Neural cell (in vitro differentiated cells): ENCODE measurements at regions not wholly inside any gene's neighbourhood (a gene's known extent, or its start where the extent isn't known, plus 50 kb on each side); places are given as distances from the start of the nearest gene placed in this dataset.

ENCODE experiments used
- H2AFZ ChIP-seq: fragments of 200-600, 300-800 bp; sonication (generic), shearing (Covaris generic); 2 replicates; pipeline ENCODE4 v1.6.0; 2014; ENCODE audit warnings: low read depth, mild to moderate bottlenecking, antibody characterized with exemption, low read length, moderate library complexity
- H3F3A ChIP-seq: fragments of 200-600 bp; shearing (Covaris generic); 2 replicates; pipeline ENCODE4 v1.6.1; 2016; ENCODE audit warnings: mild to moderate bottlenecking, moderate library complexity, mixed read lengths, antibody characterized with exemption, low read length; ENCODE audit not compliant: insufficient read depth, poor library complexity, severe bottlenecking
- H3K27ac ChIP-seq: fragments of 200-600, 300-800 bp; sonication (generic), shearing (Covaris generic); 2 replicates; pipeline ENCODE4 v1.5.1; 2014; ENCODE audit warnings: mild to moderate bottlenecking, low read length, moderate library complexity
- H3K27me3 ChIP-seq: fragments of 300-800, 200-600 bp; sonication (generic), shearing (Covaris generic); 2 replicates; pipeline ENCODE4 v1.6.0; 2014; ENCODE audit warnings: mild to moderate bottlenecking, low read depth, low read length, moderate library complexity; ENCODE audit not compliant: insufficient read depth
- H3K36me3 ChIP-seq: fragments of 300-800, 200-600 bp; sonication (generic), shearing (Covaris generic); 2 replicates; pipeline ENCODE4 v1.5.1; 2014; ENCODE audit warnings: mild to moderate bottlenecking, antibody characterized with exemption, low read length, moderate library complexity; ENCODE audit not compliant: insufficient read depth
- H3K4me2 ChIP-seq: fragments of 300-800, 200-600 bp; sonication (generic), shearing (Covaris generic); 2 replicates; pipeline ENCODE4 v1.6.0; 2014; ENCODE audit warnings: mild to moderate bottlenecking, low read length
- H3K4me3 ChIP-seq: fragments of 300-800, 200-600 bp; sonication (generic), shearing (Covaris generic); 2 replicates; pipeline ENCODE4 v1.5.1; 2014; ENCODE audit warnings: mild to moderate bottlenecking, low read length, moderate library complexity
- H3K79me2 ChIP-seq: fragments of 200-600 bp; shearing (Covaris generic); replicated peaks from 2 replicates; pipeline ENCODE4 v1.6.0; 2014; ENCODE audit warnings: mild to moderate bottlenecking, low read length, moderate library complexity; ENCODE audit not compliant: insufficient read depth
- H3K9ac ChIP-seq: fragments of 300-800, 200-600 bp; sonication (generic), shearing (Covaris generic); 2 replicates; pipeline ENCODE4 v1.6.1; 2016; ENCODE audit warnings: mild to moderate bottlenecking, low read length, mixed read lengths
- H3K9me2 ChIP-seq: fragments of 200-600 bp; shearing (Covaris generic); 2 replicates; pipeline ENCODE4 v1.6.1; 2016; ENCODE audit warnings: mild to moderate bottlenecking, low read length, mixed read lengths; ENCODE audit not compliant: insufficient read depth
- H3K9me3 ChIP-seq: fragments of 200-600, 300-800 bp; sonication (generic), shearing (Covaris generic); 2 replicates; pipeline ENCODE4 v1.6.1; 2016; ENCODE audit warnings: mild to moderate bottlenecking, mixed run types, low read length, moderate library complexity, mixed read lengths
- H4K20me1 ChIP-seq: fragments of 200-600 bp; shearing (Covaris generic); 2 replicates; pipeline ENCODE4 v1.6.1; 2016; ENCODE audit warnings: mild to moderate bottlenecking, mixed run types; ENCODE audit not compliant: insufficient read depth
- EP300 ChIP-seq: fragments of 450-650 bp; conservative IDR thresholded peaks from 2 replicates; pipeline ENCODE4 v1.6.1; 2014; ENCODE audit warnings: antibody characterized with exemption, mild to moderate bottlenecking, moderate library complexity; ENCODE audit not compliant: poor library complexity, severe bottlenecking
- EZH2 ChIP-seq: fragments of 200-600, 300-800 bp; shearing (Covaris generic), sonication (generic); IDR thresholded peaks from 2 replicates; pipeline ENCODE4 v1.6.1; 2014; ENCODE audit warnings: antibody characterized with exemption, low read length, borderline replicate concordance, mild to moderate bottlenecking; ENCODE audit not compliant: insufficient read depth, poor library complexity, severe bottlenecking
- MXI1 ChIP-seq: fragments of 450-650 bp; conservative IDR thresholded peaks from 2 replicates; pipeline ENCODE4 v1.6.1; 2014; ENCODE audit warnings: antibody characterized with exemption, mild to moderate bottlenecking; ENCODE audit not compliant: poor library complexity, severe bottlenecking
- POLR2AphosphoS5 ChIP-seq: IDR thresholded peaks from 2 replicates; pipeline ENCODE4 v1.6.1; 2012
- RAD21 ChIP-seq: fragments of 450-650 bp; conservative IDR thresholded peaks from 2 replicates; pipeline ENCODE4 v1.6.1; 2014; ENCODE audit warnings: antibody characterized with exemption, mild to moderate bottlenecking, moderate library complexity
- REST ChIP-seq: IDR thresholded peaks from 2 replicates; pipeline ENCODE4 v1.6.1; 2012; ENCODE audit warnings: borderline replicate concordance
- SMC3 ChIP-seq: fragments of 450-650 bp; conservative IDR thresholded peaks from 2 replicates; pipeline ENCODE4 v1.6.1; 2014; ENCODE audit warnings: antibody characterized with exemption, mild to moderate bottlenecking, moderate library complexity; ENCODE audit not compliant: poor library complexity
- TAF1 ChIP-seq: IDR thresholded peaks from 2 replicates; pipeline ENCODE4 v1.6.1; 2012; ENCODE audit warnings: low read depth
- TF ChIP-seq, protein P1 (sequence below): fragments of 450-650 bp; IDR thresholded peaks from 2 replicates; pipeline ENCODE4 v1.5.1; 2014; ENCODE audit warnings: antibody characterized with exemption, mild to moderate bottlenecking, moderate library complexity; ENCODE audit not compliant: poor library complexity, severe bottlenecking

- no peak overlapping the region for H2AFZ ChIP-seq
- H3K9me2 ChIP-seq = no peaks in the 10 kb centered on the region
- peak overlapping the region; percentile 7 for H3K27ac ChIP-seq
- no peaks in the 10 kb centered on the region for H4K20me1 ChIP-seq
- no peaks in the 10 kb centered on the region for H3K9me3 ChIP-seq
- no peaks in the 10 kb centered on the region for H3K79me2 ChIP-seq
- H3K36me3 ChIP-seq = no peaks in the 10 kb centered on the region
- H3K27me3 ChIP-seq = no peaks in the 10 kb centered on the region
- no peaks in the 10 kb centered on the region for H3F3A ChIP-seq
- H3K9ac ChIP-seq = no peak overlapping the region
- no peak for TF ChIP-seq MXI1
- TF ChIP-seq EP300 = peak; percentile 82
- peak; percentile 54 for TF ChIP-seq POLR2AphosphoS5
- TF ChIP-seq REST = peak; percentile 11
- no peak overlapping the region for H3K4me2 ChIP-seq
- peak overlapping the region; percentile 0 for H3K4me3 ChIP-seq
Observed at GRCh38 chr3:80408030-80408721, 640.4 kb upstream of the ROBO1 start.

- no peaks in the 10 kb centered on the region for H3K79me2 ChIP-seq
- H3K4me2 ChIP-seq = no peak overlapping the region
- H3K27ac ChIP-seq = no peak overlapping the region
Observed at GRCh38 chr3:80405618-80406017, 637.8 kb upstream of the ROBO1 start.

More at GRCh38 chr3:80405618-80406017, 637.8 kb upstream of the ROBO1 start:
- Histone ChIP-seq H3K27me3 (no peaks in the 10 kb centered on the region), H3K9ac (no peak overlapping the region), H3F3A (no peaks in the 10 kb centered on the region), H4K20me1 (no peaks in the 10 kb centered on the region), H3K9me2 (no peaks in the 10 kb centered on the region), H3K9me3 (no peaks in the 10 kb centered on the region), H3K36me3 (no peaks in the 10 kb centered on the region), H2AFZ (no peak overlapping the region), H3K4me3 (no peak overlapping the region)
- TF ChIP-seq, protein P1, sequence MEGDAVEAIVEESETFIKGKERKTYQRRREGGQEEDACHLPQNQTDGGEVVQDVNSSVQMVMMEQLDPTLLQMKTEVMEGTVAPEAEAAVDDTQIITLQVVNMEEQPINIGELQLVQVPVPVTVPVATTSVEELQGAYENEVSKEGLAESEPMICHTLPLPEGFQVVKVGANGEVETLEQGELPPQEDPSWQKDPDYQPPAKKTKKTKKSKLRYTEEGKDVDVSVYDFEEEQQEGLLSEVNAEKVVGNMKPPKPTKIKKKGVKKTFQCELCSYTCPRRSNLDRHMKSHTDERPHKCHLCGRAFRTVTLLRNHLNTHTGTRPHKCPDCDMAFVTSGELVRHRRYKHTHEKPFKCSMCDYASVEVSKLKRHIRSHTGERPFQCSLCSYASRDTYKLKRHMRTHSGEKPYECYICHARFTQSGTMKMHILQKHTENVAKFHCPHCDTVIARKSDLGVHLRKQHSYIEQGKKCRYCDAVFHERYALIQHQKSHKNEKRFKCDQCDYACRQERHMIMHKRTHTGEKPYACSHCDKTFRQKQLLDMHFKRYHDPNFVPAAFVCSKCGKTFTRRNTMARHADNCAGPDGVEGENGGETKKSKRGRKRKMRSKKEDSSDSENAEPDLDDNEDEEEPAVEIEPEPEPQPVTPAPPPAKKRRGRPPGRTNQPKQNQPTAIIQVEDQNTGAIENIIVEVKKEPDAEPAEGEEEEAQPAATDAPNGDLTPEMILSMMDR = no peak
- no peak for TF ChIP-seq POLR2AphosphoS5
- TF ChIP-seq REST = no peak
- no peak for TF ChIP-seq RAD21
- TF ChIP-seq SMC3 = no peak
- no peak for TF ChIP-seq TAF1
- TF ChIP-seq MXI1 = no peak
- no peak for TF ChIP-seq EP300
- no peak for TF ChIP-seq EZH2
